ENCODE measurements at regions not wholly inside any gene's neighbourhood (a gene's known extent, or its start where the extent isn't known, plus 50 kb on each side); places are given as distances from the start of the nearest gene placed in this dataset.

DNA sequence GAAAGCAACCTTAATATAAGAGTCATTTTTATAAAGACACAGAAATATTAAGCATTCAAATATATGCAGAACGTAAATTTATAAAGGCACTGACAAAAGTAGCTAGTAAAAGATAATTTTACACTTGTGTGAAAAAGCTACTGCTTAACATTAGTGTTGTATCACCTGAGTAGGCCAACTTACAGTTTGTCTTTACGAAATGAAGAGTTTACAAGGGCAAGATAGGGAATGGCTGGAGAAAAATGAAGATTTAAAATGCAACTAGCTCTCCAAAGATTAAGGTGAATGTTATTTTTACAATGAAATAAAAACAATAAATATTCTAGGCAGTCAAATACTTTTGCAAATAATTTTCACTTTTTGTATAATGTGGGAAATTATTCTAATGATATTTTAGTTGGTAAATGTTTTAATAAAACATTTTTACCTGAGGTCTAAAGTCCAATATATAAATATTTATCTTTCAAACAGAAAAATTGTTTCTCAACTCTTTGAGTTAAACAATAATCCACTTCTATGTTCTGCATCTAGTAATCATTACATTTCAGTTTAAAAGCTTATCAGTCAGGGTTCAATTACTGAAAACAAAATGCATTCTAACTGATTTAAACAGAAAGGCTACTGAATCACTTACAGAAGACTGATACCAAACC lies 382.6 kb downstream of the IPMK start:
- TF ChIP-seq CTCF (conservative IDR thresholded peaks at IDR 0.05; ENCODE audit: low read depth, low read length) = no peak
- TF ChIP-seq EZH2 (IDR thresholded peaks at IDR 0.05; ENCODE audit: borderline replicate concordance, low read depth, low read length, poor library complexity, severe bottlenecking) = no peak
